EH (cell line): ENCODE measurements at regions not wholly inside any gene's neighbourhood (a gene's known extent, or its start where the extent isn't known, plus 50 kb on each side); places are given as distances from the start of the nearest gene placed in this dataset.

Experiments
- DNase-seq: peaks from one replicate; pipeline ENCODE4 v3.0.0-alpha.2; 2015; ENCODE audit warnings: low read depth

- no peak for DNase-seq
Observed at GRCh38 chr10:83937161-83937560, 202.1 kb upstream of the GHITM start.

- no peak for DNase-seq
Observed at GRCh38 chr10:83937826-83938225, 201.5 kb upstream of the GHITM start.

GRCh38 chr10:83941189-83941588, 198.1 kb upstream of the GHITM start:
- no peak for DNase-seq

GRCh38 chr10:83942410-83942809, 196.9 kb upstream of the GHITM start:
- DNase-seq, result no peak

GRCh38 chr10:83943049-83943448, 196.3 kb upstream of the GHITM start:
- no peak for DNase-seq

GRCh38 chr10:83943920-83944319, 195.4 kb upstream of the GHITM start:
- no peak for DNase-seq

- no peak for DNase-seq
Observed at GRCh38 chr10:83945982-83946718, 193.2 kb upstream of the GHITM start.

GRCh38 chr10:83952314-83952713, 187.0 kb upstream of the GHITM start:
- no peak for DNase-seq

GRCh38 chr10:83953589-83953988, 185.7 kb upstream of the GHITM start:
- DNase-seq, result no peak

GRCh38 chr10:83954193-83954799, 185.0 kb upstream of the GHITM start:
- DNase-seq, result no peak

GRCh38 chr10:83955406-83955805, 183.9 kb upstream of the GHITM start:
- no peak for DNase-seq

- DNase-seq, result no peak
Observed at GRCh38 chr10:83957168-83957947, 182.0 kb upstream of the GHITM start.

GRCh38 chr10:83959328-83959727, 180.0 kb upstream of the GHITM start:
- no peak for DNase-seq

- no peak for DNase-seq
Observed at GRCh38 chr10:83960125-83960524, 179.2 kb upstream of the GHITM start.

GRCh38 chr10:83961620-83962019, 177.7 kb upstream of the GHITM start:
- DNase-seq, result no peak

GRCh38 chr10:83963446-83963845, 175.9 kb upstream of the GHITM start:
- DNase-seq, result no peak

- no peak for DNase-seq
Observed at GRCh38 chr10:83965473-83965872, 173.8 kb upstream of the GHITM start.

GRCh38 chr10:83968052-83968451, 171.3 kb upstream of the GHITM start:
- DNase-seq, result no peak

- DNase-seq, result no peak
Observed at GRCh38 chr10:83978681-83979383, 160.5 kb upstream of the GHITM start.

GRCh38 chr10:83982812-83983211, 156.5 kb upstream of the GHITM start:
- DNase-seq, result no peak

- DNase-seq, result peak; percentile 7
Observed at GRCh38 chr10:83983578-83984255, 155.6 kb upstream of the GHITM start.

GRCh38 chr10:83984256-83984640, 155.1 kb upstream of the GHITM start:
- no peak for DNase-seq
